ENCODE measurements at regions not wholly inside any gene's neighbourhood (a gene's known extent, or its start where the extent isn't known, plus 50 kb on each side); places are given as distances from the start of the nearest gene placed in this dataset.

GRCh38 chr12:98422359-98422758, 93.0 kb upstream of the TMPO start:
- no peaks in the 10 kb centered on the region for H3K79me2 ChIP-seq (ENCODE audit: insufficient read depth, low read length)
- H3K4me2 ChIP-seq (ENCODE audit: low read depth, low read length, poor library complexity, severe bottlenecking): no peak overlapping the region
- H3K9me3 ChIP-seq (ENCODE audit: insufficient read depth, low read length): no peaks in the 10 kb centered on the region
- no peak overlapping the region for H3K27ac ChIP-seq (ENCODE audit: low read depth, low read length)
- no peaks in the 10 kb centered on the region for H4K20me1 ChIP-seq (ENCODE audit: low read depth, low read length)
- no peak overlapping the region for H2AFZ ChIP-seq (ENCODE audit: low read depth, low read length, severe bottlenecking)
- TF ChIP-seq EZH2phosphoT487 (conservative IDR thresholded peaks at IDR 0.05; ENCODE audit: low read length): no peak
- TF ChIP-seq CTCF (IDR thresholded peaks at IDR 0.05; ENCODE audit: insufficient read depth, low read length, poor library complexity, severe bottlenecking): no peak
- H3K27me3 ChIP-seq (ENCODE audit: low read length): no peaks in the 10 kb centered on the region
- no peak overlapping the region for H3K9ac ChIP-seq (ENCODE audit: low read length)
- H3F3A ChIP-seq (ENCODE audit: insufficient read depth): no peaks in the 10 kb centered on the region
- no peaks in the 10 kb centered on the region for H3K36me3 ChIP-seq (ENCODE audit: low read length)
- no peaks in the 10 kb centered on the region for H3K9me2 ChIP-seq (replicated peaks; ENCODE audit: insufficient read depth, low read length)
- H3K4me3 ChIP-seq (ENCODE audit: insufficient read depth, low read length, poor library complexity, severe bottlenecking): no peak overlapping the region

GRCh38 chr12:98422812-98423211, 92.6 kb upstream of the TMPO start:
- H3K4me2 ChIP-seq (ENCODE audit: low read depth, low read length, poor library complexity, severe bottlenecking): no peak overlapping the region
- H3K9me3 ChIP-seq (ENCODE audit: insufficient read depth, low read length): no peaks in the 10 kb centered on the region
- no peak overlapping the region for H3K27ac ChIP-seq (ENCODE audit: low read depth, low read length)
- no peaks in the 10 kb centered on the region for H4K20me1 ChIP-seq (ENCODE audit: low read depth, low read length)
- no peaks in the 10 kb centered on the region for H3K79me2 ChIP-seq (ENCODE audit: insufficient read depth, low read length)
- H3K36me3 ChIP-seq (ENCODE audit: low read length): no peaks in the 10 kb centered on the region
- H3K9ac ChIP-seq (ENCODE audit: low read length): no peak overlapping the region
- no peak for TF ChIP-seq CTCF (IDR thresholded peaks at IDR 0.05; ENCODE audit: insufficient read depth, low read length, poor library complexity, severe bottlenecking)
- no peak for TF ChIP-seq EZH2phosphoT487 (conservative IDR thresholded peaks at IDR 0.05; ENCODE audit: low read length)
- H3K27me3 ChIP-seq (ENCODE audit: low read length): no peaks in the 10 kb centered on the region
- H2AFZ ChIP-seq (ENCODE audit: low read depth, low read length, severe bottlenecking): no peak overlapping the region
- no peaks in the 10 kb centered on the region for H3F3A ChIP-seq (ENCODE audit: insufficient read depth)
- H3K9me2 ChIP-seq (replicated peaks; ENCODE audit: insufficient read depth, low read length): no peaks in the 10 kb centered on the region
- H3K4me3 ChIP-seq (ENCODE audit: insufficient read depth, low read length, poor library complexity, severe bottlenecking): no peak overlapping the region

- Histone ChIP-seq H3K4me2 (ENCODE audit: low read depth, low read length, poor library complexity, severe bottlenecking) (no peak overlapping the region), H3K9me2 (replicated peaks; ENCODE audit: insufficient read depth, low read length) (no peaks in the 10 kb centered on the region), H3K9me3 (ENCODE audit: insufficient read depth, low read length) (no peaks in the 10 kb centered on the region), H3K27me3 (ENCODE audit: low read length) (no peaks in the 10 kb centered on the region), H3K27ac (ENCODE audit: low read depth, low read length) (no peak overlapping the region), H4K20me1 (ENCODE audit: low read depth, low read length) (no peaks in the 10 kb centered on the region), H2AFZ (ENCODE audit: low read depth, low read length, severe bottlenecking) (no peak overlapping the region), H3K9ac (ENCODE audit: low read length) (no peak overlapping the region), H3K36me3 (ENCODE audit: low read length) (no peaks in the 10 kb centered on the region), H3F3A (ENCODE audit: insufficient read depth) (no peaks in the 10 kb centered on the region), H3K79me2 (ENCODE audit: insufficient read depth, low read length) (no peaks in the 10 kb centered on the region), H3K4me3 (ENCODE audit: insufficient read depth, low read length, poor library complexity, severe bottlenecking) (no peak overlapping the region)
- TF ChIP-seq EZH2phosphoT487 (conservative IDR thresholded peaks at IDR 0.05; ENCODE audit: low read length) (no peak), CTCF (IDR thresholded peaks at IDR 0.05; ENCODE audit: insufficient read depth, low read length, poor library complexity, severe bottlenecking) (no peak)
Measured at GRCh38 chr12:98423963-98424362, 91.4 kb upstream of the TMPO start.
